ENCODE measurements at regions not wholly inside any gene's neighbourhood (a gene's known extent, or its start where the extent isn't known, plus 50 kb on each side); places are given as distances from the start of the nearest gene placed in this dataset.
A peak's percentile ranks its signal among the peaks of the same experiment; 100 is the strongest.
"Not testable (repeated sequence)": the region's sequence is repeated elsewhere in the genome, so short reads cannot be mapped to it uniquely, and the experiment has no call there.

- no peak for DNase-seq
These were observed 108.2 kb upstream of the RAB12 start for GRCh38 chr18:8501044-8501443.

GRCh38 chr18:8503248-8503647, 106.0 kb upstream of the RAB12 start:
- DNase-seq, result no peak

- DNase-seq, result no peak
These were observed 104.8 kb upstream of the RAB12 start for GRCh38 chr18:8504424-8504823.

- DNase-seq, result no peak
These were observed 104.3 kb upstream of the RAB12 start for GRCh38 chr18:8504880-8505435.

GRCh38 chr18:8506251-8507049, 102.8 kb upstream of the RAB12 start:
- DNase-seq, result no peak

GRCh38 chr18:8507361-8507760, 101.9 kb upstream of the RAB12 start:
- DNase-seq, result no peak

- DNase-seq, result no peak
These were observed 101.1 kb upstream of the RAB12 start for GRCh38 chr18:8507915-8508705.

- no peak for DNase-seq
These were observed 96.0 kb upstream of the RAB12 start for GRCh38 chr18:8513249-8513648.

GRCh38 chr18:8514409-8514808, 94.8 kb upstream of the RAB12 start:
- no peak for DNase-seq

GRCh38 chr18:8515142-8515865, 93.9 kb upstream of the RAB12 start:
- no peak for DNase-seq

GRCh38 chr18:8516371-8517250, 92.6 kb upstream of the RAB12 start:
- no peak for DNase-seq

GRCh38 chr18:8517276-8517675, 92.0 kb upstream of the RAB12 start:
- no peak for DNase-seq

GRCh38 chr18:8519102-8519501, 90.1 kb upstream of the RAB12 start:
- DNase-seq, result no peak

GRCh38 chr18:8520266-8520665, 89.0 kb upstream of the RAB12 start:
- no peak for DNase-seq

- no peak for DNase-seq
These were observed 86.5 kb upstream of the RAB12 start for GRCh38 chr18:8522756-8523155.

- DNase-seq, result no peak
These were observed 83.5 kb upstream of the RAB12 start for GRCh38 chr18:8525692-8526091.

GRCh38 chr18:8526332-8526731, 82.9 kb upstream of the RAB12 start:
- DNase-seq, result peak in 1 of 2 donors; percentile 19

- DNase-seq, result no peak
These were observed 79.6 kb upstream of the RAB12 start for GRCh38 chr18:8529609-8530008.

- not testable (repeated sequence) for DNase-seq
These were observed 78.2 kb upstream of the RAB12 start for GRCh38 chr18:8531084-8531483.

- no peak for DNase-seq
These were observed 73.0 kb upstream of the RAB12 start for GRCh38 chr18:8536231-8536630.

GRCh38 chr18:8536922-8537321, 72.3 kb upstream of the RAB12 start:
- no peak for DNase-seq

- no peak for DNase-seq
These were observed 71.8 kb upstream of the RAB12 start for GRCh38 chr18:8537400-8537799.
